ENCODE measurements at regions not wholly inside any gene's neighbourhood (a gene's known extent, or its start where the extent isn't known, plus 50 kb on each side); places are given as distances from the start of the nearest gene placed in this dataset.

DNA sequence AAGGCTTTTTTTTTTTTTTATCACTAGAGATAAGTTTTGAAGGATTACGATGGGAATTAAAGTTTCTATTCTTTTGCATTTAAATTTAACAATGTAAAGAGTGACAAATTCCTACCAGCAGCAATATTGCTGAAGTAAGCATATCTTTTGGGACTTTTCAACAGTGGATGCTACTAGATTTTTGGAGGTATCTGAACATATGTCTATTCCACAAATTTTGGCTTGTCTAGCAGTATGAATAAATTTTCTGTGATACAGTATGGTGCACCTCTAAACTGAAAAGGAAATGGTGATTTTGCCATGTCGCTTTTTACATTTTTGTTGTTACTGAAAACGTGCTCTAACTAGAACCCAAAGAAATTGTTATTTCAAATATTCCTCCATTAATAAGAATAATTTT lies 368.3 kb upstream of the MANEA start:
- no peak for DNase-seq (ENCODE audit: low spot score)
- TF ChIP-seq, protein P1, sequence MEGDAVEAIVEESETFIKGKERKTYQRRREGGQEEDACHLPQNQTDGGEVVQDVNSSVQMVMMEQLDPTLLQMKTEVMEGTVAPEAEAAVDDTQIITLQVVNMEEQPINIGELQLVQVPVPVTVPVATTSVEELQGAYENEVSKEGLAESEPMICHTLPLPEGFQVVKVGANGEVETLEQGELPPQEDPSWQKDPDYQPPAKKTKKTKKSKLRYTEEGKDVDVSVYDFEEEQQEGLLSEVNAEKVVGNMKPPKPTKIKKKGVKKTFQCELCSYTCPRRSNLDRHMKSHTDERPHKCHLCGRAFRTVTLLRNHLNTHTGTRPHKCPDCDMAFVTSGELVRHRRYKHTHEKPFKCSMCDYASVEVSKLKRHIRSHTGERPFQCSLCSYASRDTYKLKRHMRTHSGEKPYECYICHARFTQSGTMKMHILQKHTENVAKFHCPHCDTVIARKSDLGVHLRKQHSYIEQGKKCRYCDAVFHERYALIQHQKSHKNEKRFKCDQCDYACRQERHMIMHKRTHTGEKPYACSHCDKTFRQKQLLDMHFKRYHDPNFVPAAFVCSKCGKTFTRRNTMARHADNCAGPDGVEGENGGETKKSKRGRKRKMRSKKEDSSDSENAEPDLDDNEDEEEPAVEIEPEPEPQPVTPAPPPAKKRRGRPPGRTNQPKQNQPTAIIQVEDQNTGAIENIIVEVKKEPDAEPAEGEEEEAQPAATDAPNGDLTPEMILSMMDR (IDR thresholded peaks at IDR 0.05; ENCODE audit: extremely low read depth, missing control alignments): no peak

DNA sequence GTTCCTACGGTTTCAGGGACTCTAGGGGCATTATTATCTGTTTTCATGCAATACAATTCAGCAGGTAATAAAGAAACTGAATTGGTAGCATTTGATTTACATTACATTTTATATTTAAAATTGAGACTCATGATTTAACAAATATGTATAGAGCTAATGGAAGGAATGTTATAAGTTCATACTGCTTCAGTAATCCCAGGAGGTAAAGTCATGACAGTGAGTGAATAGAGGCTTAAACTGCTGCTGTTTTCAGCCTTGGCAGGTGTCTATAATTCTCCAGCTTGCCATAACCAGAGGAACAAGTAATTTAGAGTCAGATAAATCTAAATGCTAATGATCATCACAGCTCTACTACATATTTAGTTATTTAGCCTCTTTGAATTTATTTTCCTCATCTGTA lies 360.8 kb upstream of the MANEA start:
- TF ChIP-seq, protein P1 (IDR thresholded peaks at IDR 0.05; ENCODE audit: extremely low read depth, missing control alignments): no peak
- no peak for DNase-seq (ENCODE audit: low spot score)

DNA sequence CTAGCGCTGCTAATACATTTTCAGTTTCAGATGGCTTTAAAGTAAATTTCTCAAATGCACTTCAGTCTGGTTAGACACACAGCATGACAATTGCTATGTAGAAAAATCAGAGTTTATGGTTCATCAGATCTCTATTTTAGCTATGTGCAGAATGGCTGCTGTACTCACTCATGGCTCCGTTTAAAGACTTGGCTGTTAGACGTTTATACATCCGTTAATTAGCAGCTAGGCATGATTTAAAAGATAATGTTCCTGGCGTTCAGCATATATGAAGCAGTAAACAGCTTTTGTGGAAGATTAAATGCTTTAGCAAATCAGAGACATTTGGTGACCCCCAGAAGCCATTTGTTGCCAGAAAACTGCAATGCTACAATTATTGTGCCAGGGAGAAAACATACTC lies 350.0 kb upstream of the MANEA start:
- TF ChIP-seq, protein P1 (IDR thresholded peaks at IDR 0.05; ENCODE audit: extremely low read depth, missing control alignments): no peak
- no peak for DNase-seq (ENCODE audit: low spot score)

DNA sequence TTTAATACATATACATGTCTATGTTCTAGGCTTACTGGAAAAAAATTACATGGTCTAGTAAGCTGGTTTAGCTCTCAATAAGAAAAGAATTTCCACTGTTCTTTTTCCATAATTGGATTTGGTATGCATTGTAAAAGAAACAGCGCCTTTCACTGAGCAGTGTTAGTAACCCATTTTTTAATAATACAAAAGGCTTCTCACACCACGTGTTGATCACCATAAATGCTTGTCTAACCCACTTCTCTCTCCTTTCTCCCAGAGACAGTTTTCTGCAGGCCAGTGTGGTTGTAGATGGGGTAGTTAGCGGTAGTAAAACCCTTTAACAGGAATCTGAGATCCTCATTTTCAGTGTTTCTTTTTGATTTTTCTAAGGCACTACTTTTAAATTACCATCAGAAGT lies 348.7 kb upstream of the MANEA start:
- TF ChIP-seq, protein P1 (IDR thresholded peaks at IDR 0.05; ENCODE audit: extremely low read depth, missing control alignments): no peak
- no peak for DNase-seq (ENCODE audit: low spot score)

DNA sequence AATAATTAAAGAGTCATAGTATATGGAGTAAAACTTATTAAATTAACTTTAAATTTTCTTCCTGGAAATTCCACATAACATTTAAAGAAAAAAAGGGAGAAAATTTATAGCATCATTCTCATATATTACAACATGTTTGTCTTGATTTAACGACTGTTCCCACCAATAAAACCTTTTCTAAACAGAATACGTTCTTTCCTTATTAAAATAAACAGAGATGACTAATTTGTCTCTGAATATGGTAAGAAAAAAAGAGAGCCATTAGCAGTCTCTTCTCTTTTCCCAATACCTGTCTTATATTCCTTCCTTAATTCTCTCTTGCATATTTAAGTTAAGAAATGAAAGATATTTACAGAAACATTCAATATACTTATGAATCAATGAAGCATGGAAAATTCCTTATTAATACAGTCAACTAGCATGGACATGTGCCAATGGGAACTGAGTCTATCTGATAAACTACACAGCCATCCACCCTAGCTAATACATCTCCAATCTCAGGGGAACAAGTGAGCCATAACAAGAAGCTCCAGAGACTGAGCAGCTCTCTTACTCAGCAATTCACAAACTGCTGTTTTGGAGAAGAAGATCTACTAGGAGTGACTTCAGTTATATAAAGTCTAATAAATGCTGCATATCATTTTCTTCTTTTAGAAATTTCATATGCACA lies 347.1 kb upstream of the MANEA start:
- no peak for DNase-seq (ENCODE audit: low spot score)
- TF ChIP-seq, protein P1 (IDR thresholded peaks at IDR 0.05; ENCODE audit: extremely low read depth, missing control alignments): no peak

DNA sequence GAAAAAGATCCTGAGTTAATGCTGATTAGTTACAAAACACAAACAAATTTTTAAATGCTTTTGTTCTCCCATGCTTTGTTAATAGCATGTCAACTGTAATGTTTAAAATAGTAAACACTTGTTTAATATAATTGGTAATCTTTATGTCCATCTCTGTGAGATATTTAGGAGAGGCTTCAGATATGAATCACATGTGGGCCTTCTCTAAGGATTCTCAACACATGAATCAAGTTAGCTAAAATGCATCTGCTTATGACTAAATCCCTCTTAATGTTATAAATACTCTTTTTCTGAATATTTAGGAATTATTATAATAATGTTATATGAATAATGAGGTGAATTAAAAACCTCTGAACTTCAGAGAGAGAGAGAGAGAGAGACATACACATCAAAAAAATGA lies 345.9 kb upstream of the MANEA start:
- no peak for DNase-seq (ENCODE audit: low spot score)
- TF ChIP-seq, protein P1 (IDR thresholded peaks at IDR 0.05; ENCODE audit: extremely low read depth, missing control alignments): no peak

DNA sequence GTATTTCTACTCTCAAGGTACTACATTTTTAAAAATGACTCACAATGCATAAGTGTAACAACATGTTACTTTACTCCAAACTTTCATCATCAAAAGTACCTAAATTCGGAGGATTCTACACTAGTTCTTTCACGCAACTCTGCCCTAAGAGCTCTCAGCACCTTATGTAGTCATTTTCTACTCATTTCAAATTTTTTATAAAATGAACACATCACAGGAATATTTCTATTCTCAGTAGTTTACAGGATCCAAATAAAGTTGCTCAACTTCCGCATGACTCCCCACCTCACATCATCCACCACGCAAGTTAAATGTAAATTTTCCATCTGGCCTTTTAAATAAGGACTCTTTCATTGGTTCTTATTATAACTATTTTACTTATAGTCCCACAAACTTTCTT lies 344.9 kb upstream of the MANEA start:
- DNase-seq (ENCODE audit: low spot score): no peak
- TF ChIP-seq, protein P1 (IDR thresholded peaks at IDR 0.05; ENCODE audit: extremely low read depth, missing control alignments): no peak
